SU-DHL-6 (cell line): ENCODE measurements at regions not wholly inside any gene's neighbourhood (a gene's known extent, or its start where the extent isn't known, plus 50 kb on each side); places are given as distances from the start of the nearest gene placed in this dataset.

Source experiments
- H2AFZ ChIP-seq: fragments of 200-600 bp; sonication (generic); 2 replicates; pipeline ENCODE4 v1.6.1; 2014; ENCODE audit warnings: low read depth, mild to moderate bottlenecking, moderate library complexity, mixed read lengths, antibody characterized with exemption, low read length; ENCODE audit not compliant: severe bottlenecking
- H3F3A ChIP-seq: fragments of 200-600 bp; shearing (Covaris generic); 2 replicates; pipeline ENCODE4 v1.6.0; 2016; ENCODE audit warnings: antibody characterized with exemption, mild to moderate bottlenecking; ENCODE audit not compliant: insufficient read depth
- H3K27ac ChIP-seq: fragments of 200-600 bp; sonication (generic); 2 replicates; pipeline ENCODE4 v1.5.1; 2016; ENCODE audit warnings: low read depth, mild to moderate bottlenecking, low read length, moderate library complexity, mixed read lengths
- H3K27me3 ChIP-seq: fragments of 200-600 bp; sonication (generic), shearing (Covaris generic); 2 replicates; pipeline ENCODE4 v1.6.0; 2014; ENCODE audit warnings: mild to moderate bottlenecking, low read length
- H3K36me3 ChIP-seq: fragments of 200-600 bp; sonication (generic); 2 replicates; pipeline ENCODE4 v1.6.1; 2014; ENCODE audit warnings: mild to moderate bottlenecking, low read length, mixed read lengths
- H3K4me2 ChIP-seq: fragments of 300-600, 200-600 bp; shearing (Covaris generic), sonication (generic); 2 replicates; pipeline ENCODE4 v1.6.0; 2014; ENCODE audit warnings: low read length, low read depth, mild to moderate bottlenecking; ENCODE audit not compliant: poor library complexity, severe bottlenecking
- H3K4me3 ChIP-seq: fragments of 200-600 bp; sonication (generic); 2 replicates; pipeline ENCODE4 v1.5.1; 2014; ENCODE audit warnings: antibody characterized with exemption, low read length, mild to moderate bottlenecking, mixed read lengths; ENCODE audit not compliant: insufficient read depth, poor library complexity, severe bottlenecking
- H3K79me2 ChIP-seq: fragments of 200-600 bp; sonication (generic); 2 replicates; pipeline ENCODE4 v1.6.1; 2014; ENCODE audit warnings: mild to moderate bottlenecking, low read length, moderate library complexity; ENCODE audit not compliant: insufficient read depth
- H3K9ac ChIP-seq: fragments of 200-600 bp; sonication (generic); 2 replicates; pipeline ENCODE4 v1.7.0; 2014; ENCODE audit warnings: mild to moderate bottlenecking, low read length
- H3K9me2 ChIP-seq: fragments of 200-600 bp; sonication (generic); replicated peaks from 2 replicates; pipeline ENCODE4 v1.6.1; 2014; ENCODE audit warnings: low read length; ENCODE audit not compliant: insufficient read depth
- H3K9me3 ChIP-seq: fragments of 200-600 bp; sonication (generic); 2 replicates; pipeline ENCODE4 v1.6.1; 2014; ENCODE audit warnings: low read length, mixed read lengths; ENCODE audit not compliant: insufficient read depth
- H4K20me1 ChIP-seq: fragments of 200-600 bp; sonication (generic); 2 replicates; pipeline ENCODE4 v1.6.1; 2014; ENCODE audit warnings: low read depth, mild to moderate bottlenecking, antibody characterized with exemption, low read length, moderate library complexity, mixed read lengths
- EZH2phosphoT487 ChIP-seq: fragments of 200-600 bp; sonication (generic), shearing (Covaris generic); conservative IDR thresholded peaks from 2 replicates; pipeline ENCODE4 v1.6.1; 2018; ENCODE audit warnings: mild to moderate bottlenecking, antibody characterized with exemption, low read length, moderate library complexity, mixed read lengths
- TF ChIP-seq, protein P1 (sequence below): fragments of 200-600 bp; sonication (generic); IDR thresholded peaks from one replicate; pipeline ENCODE4 v1.5.1; 2017; ENCODE audit warnings: antibody characterized with exemption, mild to moderate bottlenecking, low read length, moderate library complexity; ENCODE audit not compliant: insufficient read depth, poor library complexity, severe bottlenecking

- Histone ChIP-seq H3K36me3 (no peaks in the 10 kb centered on the region), H2AFZ (no peak overlapping the region), H4K20me1 (no peaks in the 10 kb centered on the region), H3F3A (no peaks in the 10 kb centered on the region), H3K9ac (no peak overlapping the region), H3K9me3 (no peaks in the 10 kb centered on the region), H3K4me2 (no peak overlapping the region), H3K4me3 (no peak overlapping the region), H3K27ac (no peak overlapping the region), H3K79me2 (no peaks in the 10 kb centered on the region), H3K27me3 (no peaks in the 10 kb centered on the region), H3K9me2 (no peaks in the 10 kb centered on the region)
- TF ChIP-seq, protein P1, sequence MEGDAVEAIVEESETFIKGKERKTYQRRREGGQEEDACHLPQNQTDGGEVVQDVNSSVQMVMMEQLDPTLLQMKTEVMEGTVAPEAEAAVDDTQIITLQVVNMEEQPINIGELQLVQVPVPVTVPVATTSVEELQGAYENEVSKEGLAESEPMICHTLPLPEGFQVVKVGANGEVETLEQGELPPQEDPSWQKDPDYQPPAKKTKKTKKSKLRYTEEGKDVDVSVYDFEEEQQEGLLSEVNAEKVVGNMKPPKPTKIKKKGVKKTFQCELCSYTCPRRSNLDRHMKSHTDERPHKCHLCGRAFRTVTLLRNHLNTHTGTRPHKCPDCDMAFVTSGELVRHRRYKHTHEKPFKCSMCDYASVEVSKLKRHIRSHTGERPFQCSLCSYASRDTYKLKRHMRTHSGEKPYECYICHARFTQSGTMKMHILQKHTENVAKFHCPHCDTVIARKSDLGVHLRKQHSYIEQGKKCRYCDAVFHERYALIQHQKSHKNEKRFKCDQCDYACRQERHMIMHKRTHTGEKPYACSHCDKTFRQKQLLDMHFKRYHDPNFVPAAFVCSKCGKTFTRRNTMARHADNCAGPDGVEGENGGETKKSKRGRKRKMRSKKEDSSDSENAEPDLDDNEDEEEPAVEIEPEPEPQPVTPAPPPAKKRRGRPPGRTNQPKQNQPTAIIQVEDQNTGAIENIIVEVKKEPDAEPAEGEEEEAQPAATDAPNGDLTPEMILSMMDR = no peak
- TF ChIP-seq EZH2phosphoT487 = no peak
Measured at GRCh38 chr9:107895501-107896001, 406.0 kb upstream of the KLF4 start.

DNA sequence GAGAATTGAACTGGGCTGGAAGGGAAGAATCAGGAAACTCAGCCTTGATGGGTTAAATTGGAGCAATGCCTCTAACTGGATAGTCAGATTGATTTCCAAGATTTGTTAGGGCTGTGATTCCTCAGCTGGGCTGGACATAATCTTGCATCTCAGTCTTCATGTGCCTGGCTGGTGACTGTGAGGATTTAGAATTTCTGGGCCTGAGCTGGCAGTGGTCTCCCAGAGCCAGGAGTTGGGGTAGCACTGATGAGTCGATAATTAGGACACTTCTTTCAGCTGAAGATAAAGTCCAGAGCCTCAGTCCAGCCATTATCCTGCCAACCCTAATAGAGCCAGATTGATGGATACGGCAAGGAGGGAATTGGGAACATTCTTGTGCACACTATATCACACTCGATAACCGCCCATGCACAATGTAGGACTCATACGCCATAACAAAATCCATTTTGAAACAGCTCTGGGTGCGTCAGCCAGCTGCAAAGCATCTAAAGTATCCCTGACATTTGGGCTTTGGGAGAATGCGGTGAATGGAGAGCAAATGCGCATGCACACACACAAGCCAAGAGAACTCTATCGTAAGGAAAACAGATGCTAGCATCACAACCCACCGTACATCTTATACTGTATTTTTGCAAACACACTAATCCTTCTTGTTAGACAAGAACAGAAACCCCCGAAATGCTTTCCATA, 405.1 kb upstream of the KLF4 start:
- Histone ChIP-seq H3K36me3 (no peaks in the 10 kb centered on the region), H3K9me2 (no peaks in the 10 kb centered on the region), H3F3A (no peaks in the 10 kb centered on the region), H3K79me2 (no peaks in the 10 kb centered on the region), H3K9me3 (no peaks in the 10 kb centered on the region), H3K27me3 (no peaks in the 10 kb centered on the region), H3K4me3 (no peak overlapping the region), H3K4me2 (no peak overlapping the region), H3K9ac (no peak overlapping the region), H4K20me1 (no peaks in the 10 kb centered on the region), H3K27ac (no peak overlapping the region), H2AFZ (no peak overlapping the region)
- TF ChIP-seq EZH2phosphoT487 = no peak
- TF ChIP-seq, protein P1 = no peak

DNA sequence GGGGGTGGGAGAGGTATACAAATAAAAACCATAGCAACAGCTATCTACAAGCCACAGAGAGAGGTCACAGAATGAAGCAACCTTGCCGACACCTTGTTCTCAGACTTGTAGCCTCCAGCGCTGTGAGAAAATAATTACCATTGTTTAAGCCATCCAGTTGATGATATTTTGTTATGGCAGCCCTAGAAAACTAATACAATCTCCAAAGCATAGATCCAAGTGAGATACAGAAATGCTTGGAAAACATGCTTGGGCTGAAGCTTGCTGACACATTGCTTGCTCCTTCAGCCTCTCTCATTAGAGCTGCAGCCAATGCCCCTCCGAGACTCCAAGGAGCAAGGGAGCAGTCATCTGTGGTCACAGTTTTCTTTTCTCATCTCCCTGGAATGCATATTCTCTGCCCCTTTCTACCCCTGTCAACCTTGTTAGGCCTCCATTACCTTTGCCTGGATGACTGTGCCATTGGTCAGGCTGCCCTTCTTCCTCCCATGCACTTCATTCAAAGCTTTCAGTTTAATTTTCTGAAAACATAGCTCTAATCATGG, 401.4 kb upstream of the KLF4 start:
- Histone ChIP-seq H3K79me2 (no peaks in the 10 kb centered on the region), H3F3A (no peaks in the 10 kb centered on the region), H4K20me1 (no peaks in the 10 kb centered on the region), H3K9ac (no peak overlapping the region), H3K4me3 (no peak overlapping the region), H3K27me3 (no peaks in the 10 kb centered on the region), H3K9me3 (no peaks in the 10 kb centered on the region), H2AFZ (no peak overlapping the region), H3K9me2 (no peaks in the 10 kb centered on the region), H3K27ac (no peak overlapping the region), H3K4me2 (no peak overlapping the region), H3K36me3 (no peaks in the 10 kb centered on the region)
- no peak for TF ChIP-seq EZH2phosphoT487
- TF ChIP-seq, protein P1 = no peak
